HEK293 (cell line): ENCODE measurements at regions not wholly inside any gene's neighbourhood (a gene's known extent, or its start where the extent isn't known, plus 50 kb on each side); places are given as distances from the start of the nearest gene placed in this dataset.

Source experiments
- CTCF ChIP-seq: fragments of 450-650 bp; formaldehyde crosslinking; IDR thresholded peaks from 2 replicates; pipeline ENCODE4 v1.5.1; 2016; ENCODE audit warnings: missing biosample characterization, missing genetic modification characterization
- KLF9 ChIP-seq: fragments of 450-650 bp; formaldehyde crosslinking; IDR thresholded peaks from 2 replicates; pipeline ENCODE4 v1.5.1; 2016; ENCODE audit warnings: missing biosample characterization, missing genetic modification characterization, low read depth
- REST ChIP-seq: fragments of 450-650 bp; formaldehyde crosslinking; IDR thresholded peaks from 2 replicates; pipeline ENCODE4 v1.5.1; 2016; ENCODE audit warnings: missing biosample characterization, missing genetic modification characterization
- YY1 ChIP-seq: fragments of 450-650 bp; formaldehyde crosslinking; IDR thresholded peaks from 2 replicates; pipeline ENCODE4 v1.5.1; 2018; ENCODE audit warnings: missing biosample characterization, missing genetic modification characterization
- ZBTB1 ChIP-seq: fragments of 450-650 bp; formaldehyde crosslinking; IDR thresholded peaks from 2 replicates; pipeline ENCODE4 v1.5.1; 2016; ENCODE audit warnings: missing biosample characterization, missing genetic modification characterization
- ZBTB11 ChIP-seq: fragments of 450-650 bp; formaldehyde crosslinking; conservative IDR thresholded peaks from 2 replicates; pipeline ENCODE4 v1.5.1; 2016; ENCODE audit warnings: low read depth, missing biosample characterization, missing genetic modification characterization
- ZBTB20 ChIP-seq: fragments of 450-650 bp; formaldehyde crosslinking; IDR thresholded peaks from 2 replicates; pipeline ENCODE4 v1.5.1; 2016; ENCODE audit warnings: missing biosample characterization, missing genetic modification characterization
- ZBTB48 ChIP-seq: fragments of 450-650 bp; formaldehyde crosslinking; IDR thresholded peaks from 2 replicates; pipeline ENCODE4 v1.5.1; 2016; ENCODE audit warnings: missing biosample characterization, missing genetic modification characterization
- ZBTB49 ChIP-seq: fragments of 450-650 bp; formaldehyde crosslinking; IDR thresholded peaks from 2 replicates; pipeline ENCODE4 v1.5.1; 2016; ENCODE audit warnings: missing biosample characterization, missing genetic modification characterization, low read depth
- ZFP69B ChIP-seq: fragments of 450-650 bp; formaldehyde crosslinking; IDR thresholded peaks from 2 replicates; pipeline ENCODE4 v1.5.1; 2016; ENCODE audit warnings: missing biosample characterization, missing genetic modification characterization
- ZNF133 ChIP-seq: fragments of 450-650 bp; formaldehyde crosslinking; IDR thresholded peaks from 2 replicates; pipeline ENCODE4 v1.5.1; 2016; ENCODE audit warnings: missing biosample characterization, missing genetic modification characterization
- ZNF169 ChIP-seq: fragments of 450-650 bp; formaldehyde crosslinking; IDR thresholded peaks from 2 replicates; pipeline ENCODE4 v1.5.1; 2016; ENCODE audit warnings: missing biosample characterization, missing genetic modification characterization
- ZNF274 ChIP-seq, 2 experiments: fragments of 200-500 bp in 1 of 2; fragments of 450-650 bp in 1 of 2; sonication (Bioruptor generic) in 1 of 2; formaldehyde crosslinking in 1 of 2; IDR thresholded peaks; 2 replicates each; pipeline versions ENCODE4 v1.5.1 to v1.6.1; 2014 to 2016; ENCODE audit warnings: borderline replicate concordance in 1 of 2, inconsistent platforms in 1 of 2, low read length in 1 of 2, missing biosample characterization in 1 of 2, missing genetic modification characterization in 1 of 2
- ZNF76 ChIP-seq: fragments of 450-650 bp; formaldehyde crosslinking; IDR thresholded peaks from 2 replicates; pipeline ENCODE4; 2016; ENCODE audit warnings: low read depth, missing biosample characterization, missing genetic modification characterization, borderline replicate concordance

GRCh38 chr3:31405515-31405914 lies 127.2 kb upstream of the STT3B start:
- no peak for TF ChIP-seq CTCF (tag by site-specific recombination)
- TF ChIP-seq KLF9 (tag by site-specific recombination) = no peak
- no peak for TF ChIP-seq ZNF133 (tag by site-specific recombination)
- no peak for TF ChIP-seq YY1
- no peak for TF ChIP-seq ZBTB20
- TF ChIP-seq ZFP69B (tag by site-specific recombination) = no peak
- TF ChIP-seq ZBTB11 (tag by site-specific recombination) = no peak
- no peak for TF ChIP-seq ZNF274 (IDR thresholded peaks at IDR 0.05; ENCODE audit: low read length)
- no peak for TF ChIP-seq ZNF274 (tag by site-specific recombination; IDR thresholded peaks at IDR 0.05; ENCODE audit: borderline replicate concordance)
- TF ChIP-seq ZNF76 (tag by site-specific recombination) = no peak
- no peak for TF ChIP-seq ZBTB1 (tag by site-specific recombination)
- TF ChIP-seq REST (tag by site-specific recombination) = no peak
- TF ChIP-seq ZBTB49 (tag by site-specific recombination) = no peak
- no peak for TF ChIP-seq ZBTB48
- TF ChIP-seq ZNF169 = no peak
